OCI-LY1 (cell line): ENCODE measurements at regions not wholly inside any gene's neighbourhood (a gene's known extent, or its start where the extent isn't known, plus 50 kb on each side); places are given as distances from the start of the nearest gene placed in this dataset.

Experiments
- H2AFZ ChIP-seq: fragments of 200-600 bp; sonication (generic), shearing (Covaris generic); 2 replicates; pipeline ENCODE4 v1.6.0; 2014; ENCODE audit warnings: antibody characterized with exemption, mild to moderate bottlenecking, low read length
- H3F3A ChIP-seq: fragments of 200-600 bp; sonication (generic), shearing (Covaris generic); 2 replicates; pipeline ENCODE4 v1.6.0; 2014; ENCODE audit warnings: mild to moderate bottlenecking, antibody characterized with exemption, low read length, moderate library complexity; ENCODE audit not compliant: insufficient read depth
- H3K27ac ChIP-seq: fragments of 200-600 bp; sonication (generic); 2 replicates; pipeline ENCODE4 v1.5.1; 2014; ENCODE audit warnings: low read length, mixed run types, mild to moderate bottlenecking, low read depth; ENCODE audit not compliant: poor library complexity, severe bottlenecking
- H3K27me3 ChIP-seq: fragments of 200-600 bp; sonication (generic); 2 replicates; pipeline ENCODE4 v1.6.0; 2014; ENCODE audit warnings: antibody characterized with exemption, mild to moderate bottlenecking, low read length, moderate library complexity; ENCODE audit not compliant: insufficient read depth
- H3K36me3 ChIP-seq: fragments of 200-600 bp; sonication (generic); 2 replicates; pipeline ENCODE4 v1.6.1; 2014; ENCODE audit warnings: mild to moderate bottlenecking, antibody characterized with exemption, low read length, moderate library complexity, mixed read lengths; ENCODE audit not compliant: insufficient read depth
- H3K4me1 ChIP-seq: fragments of 200-600 bp; sonication (generic); 2 replicates; pipeline ENCODE4 v1.5.1; 2014; ENCODE audit warnings: mild to moderate bottlenecking, low read length, moderate library complexity; ENCODE audit not compliant: insufficient read depth, severe bottlenecking
- H3K4me2 ChIP-seq: fragments of 200-600 bp; sonication (generic), shearing (Covaris generic); 2 replicates; pipeline ENCODE4 v1.6.1; 2014; ENCODE audit warnings: low read length
- H3K4me3 ChIP-seq: fragments of 200-600 bp; sonication (generic); 2 replicates; pipeline ENCODE4 v1.5.1; 2014; ENCODE audit warnings: low read length, low read depth, mild to moderate bottlenecking, mixed read lengths; ENCODE audit not compliant: poor library complexity, severe bottlenecking
- H3K79me2 ChIP-seq: fragments of 200-600 bp; shearing (Covaris generic); 2 replicates; pipeline ENCODE4 v1.6.1; 2016; ENCODE audit warnings: mixed run types, low read length, mixed read lengths; ENCODE audit not compliant: insufficient read depth
- H3K9ac ChIP-seq: fragments of 200-600 bp; sonication (generic), shearing (Covaris generic); 2 replicates; pipeline ENCODE4 v1.6.1; 2014; ENCODE audit warnings: mild to moderate bottlenecking, low read length, mixed read lengths
- H3K9me2 ChIP-seq: fragments of 200-600 bp; sonication (generic), shearing (Covaris generic); 2 replicates; pipeline ENCODE4 v1.6.1; 2014; ENCODE audit warnings: low read depth, mild to moderate bottlenecking, low read length, mixed read lengths
- H3K9me3 ChIP-seq: fragments of 200-600 bp; shearing (Covaris generic); 2 replicates; pipeline ENCODE4 v1.6.1; 2014; ENCODE audit warnings: low read length, mixed read lengths
- H4K20me1 ChIP-seq: fragments of 200-600 bp; sonication (generic), shearing (Covaris generic); 2 replicates; pipeline ENCODE4 v1.6.0; 2016; ENCODE audit warnings: mild to moderate bottlenecking, low read length; ENCODE audit not compliant: insufficient read depth
- CTCF ChIP-seq: fragments of 200-600 bp; sonication (generic), shearing (Covaris generic); IDR thresholded peaks from 2 replicates; pipeline ENCODE4 v1.5.1; 2017; ENCODE audit warnings: mild to moderate bottlenecking, antibody characterized with exemption, low read length, moderate library complexity, mixed read lengths
- EZH2 ChIP-seq: fragments of 200-600 bp; sonication (generic), shearing (Covaris generic); IDR thresholded peaks from 2 replicates; pipeline ENCODE4 v1.8.0; 2017; ENCODE audit warnings: borderline replicate concordance, mixed run types, mild to moderate bottlenecking, antibody characterized with exemption, low read length, moderate library complexity, mixed read lengths

- Histone ChIP-seq H3K9me3 (no peaks in the 10 kb centered on the region), H3K79me2 (no peaks in the 10 kb centered on the region), H3K27me3 (no peaks in the 10 kb centered on the region; the same call in 1 of the 2 replicates), H4K20me1 (no peaks in the 10 kb centered on the region), H3K27ac (no peak overlapping the region), H3K9ac (no peak overlapping the region), H3K4me1 (peaks cover 10% of the 10 kb centered on the region), H2AFZ (no peak overlapping the region), H3K9me2 (no peaks in the 10 kb centered on the region), H3K4me2 (no peak overlapping the region), H3F3A (no peaks in the 10 kb centered on the region), H3K4me3 (no peak overlapping the region), H3K36me3 (no peaks in the 10 kb centered on the region)
- no peak for TF ChIP-seq EZH2
- no peak for TF ChIP-seq CTCF
Observed at GRCh38 chr7:45255187-45255586, 97.6 kb downstream of the RAMP3 start.

- H3K27ac ChIP-seq, result no peak overlapping the region
- no peaks in the 10 kb centered on the region for H3K36me3 ChIP-seq
- H4K20me1 ChIP-seq, result no peaks in the 10 kb centered on the region
- no peaks in the 10 kb centered on the region for H3K9me2 ChIP-seq
- H3K4me1 ChIP-seq, result peaks cover 10% of the 10 kb centered on the region
- H2AFZ ChIP-seq, result no peak overlapping the region
- H3F3A ChIP-seq, result no peaks in the 10 kb centered on the region
- H3K4me2 ChIP-seq, result no peak overlapping the region
- no peak overlapping the region for H3K4me3 ChIP-seq
- no peaks in the 10 kb centered on the region for H3K9me3 ChIP-seq
- no peaks in the 10 kb centered on the region for H3K79me2 ChIP-seq
- TF ChIP-seq EZH2 (no peak), CTCF (no peak)
- H3K27me3 ChIP-seq, result no peaks in the 10 kb centered on the region; the same call in 1 of the 2 replicates
- no peak overlapping the region for H3K9ac ChIP-seq
Observed at GRCh38 chr7:45256309-45256708, 98.7 kb downstream of the RAMP3 start.

GRCh38 chr7:45256775-45257174, 99.2 kb downstream of the RAMP3 start:
- Histone ChIP-seq H3K27ac (no peak overlapping the region), H2AFZ (no peak overlapping the region), H3K9me2 (no peaks in the 10 kb centered on the region), H4K20me1 (no peaks in the 10 kb centered on the region), H3K4me2 (no peak overlapping the region), H3K4me3 (no peak overlapping the region), H3K36me3 (no peaks in the 10 kb centered on the region), H3K9ac (no peak overlapping the region), H3K79me2 (no peaks in the 10 kb centered on the region), H3K4me1 (peaks cover 10% of the 10 kb centered on the region), H3K27me3 (no peaks in the 10 kb centered on the region; the same call in 1 of the 2 replicates), H3K9me3 (no peaks in the 10 kb centered on the region), H3F3A (no peaks in the 10 kb centered on the region)
- TF ChIP-seq CTCF (no peak), EZH2 (no peak)
